HG03457 (cell line): ENCODE measurements at regions not wholly inside any gene's neighbourhood (a gene's known extent, or its start where the extent isn't known, plus 50 kb on each side); places are given as distances from the start of the nearest gene placed in this dataset.

ENCODE experiments used
- ATAC-seq: cut with Tn5 transposase; IDR thresholded peaks from one replicate; pipeline ENCODE4 v1.9.1; 2021; ENCODE audit warnings: moderate number of reproducible peaks; ENCODE audit not compliant: unreplicated experiment

- ATAC-seq: no peak
Observed at GRCh38 chr16:79810449-79811189, 210.1 kb upstream of the MAF start.

GRCh38 chr16:79809376-79809775 lies 208.8 kb upstream of the MAF start:
- ATAC-seq: no peak

GRCh38 chr16:79808731-79809130 lies 208.2 kb upstream of the MAF start:
- no peak for ATAC-seq

- ATAC-seq: no peak
Observed at GRCh38 chr16:79806757-79807156, 206.2 kb upstream of the MAF start.

GRCh38 chr16:79805621-79806020 lies 205.1 kb upstream of the MAF start:
- ATAC-seq: no peak

GRCh38 chr16:79801646-79802045 lies 201.1 kb upstream of the MAF start:
- no peak for ATAC-seq

- no peak for ATAC-seq
Observed at GRCh38 chr16:79800016-79800608, 199.6 kb upstream of the MAF start.

GRCh38 chr16:79798416-79799053 lies 198.0 kb upstream of the MAF start:
- no peak for ATAC-seq

GRCh38 chr16:79797486-79797885 lies 196.9 kb upstream of the MAF start:
- no peak for ATAC-seq

GRCh38 chr16:79795556-79795955 lies 195.0 kb upstream of the MAF start:
- no peak for ATAC-seq

- ATAC-seq: no peak
Observed at GRCh38 chr16:79794941-79795340, 194.4 kb upstream of the MAF start.

- no peak for ATAC-seq
Observed at GRCh38 chr16:79792664-79793351, 192.3 kb upstream of the MAF start.

GRCh38 chr16:79792076-79792475 lies 191.5 kb upstream of the MAF start:
- ATAC-seq: no peak

GRCh38 chr16:79790854-79791253 lies 190.3 kb upstream of the MAF start:
- no peak for ATAC-seq

GRCh38 chr16:79788949-79789348 lies 188.4 kb upstream of the MAF start:
- no peak for ATAC-seq

- ATAC-seq: no peak
Observed at GRCh38 chr16:79786389-79786788, 185.9 kb upstream of the MAF start.

GRCh38 chr16:79784007-79784406 lies 183.5 kb upstream of the MAF start:
- ATAC-seq: no peak

GRCh38 chr16:79777679-79778078 lies 177.1 kb upstream of the MAF start:
- ATAC-seq: no peak

GRCh38 chr16:79776243-79776847 lies 175.8 kb upstream of the MAF start:
- ATAC-seq: no peak

GRCh38 chr16:79772784-79773183 lies 172.2 kb upstream of the MAF start:
- no peak for ATAC-seq

GRCh38 chr16:79772048-79772447 lies 171.5 kb upstream of the MAF start:
- ATAC-seq: no peak
